GM12874 (cell line): ENCODE measurements at regions not wholly inside any gene's neighbourhood (a gene's known extent, or its start where the extent isn't known, plus 50 kb on each side); places are given as distances from the start of the nearest gene placed in this dataset.

ENCODE experiments used
- TF ChIP-seq, protein P1 (sequence below): IDR thresholded peaks from 2 replicates; pipeline ENCODE4 v1.5.1; 2011; ENCODE audit warnings: low read depth, mild to moderate bottlenecking, control low read depth, low read length, moderate library complexity; ENCODE audit not compliant: insufficient read depth

DNA sequence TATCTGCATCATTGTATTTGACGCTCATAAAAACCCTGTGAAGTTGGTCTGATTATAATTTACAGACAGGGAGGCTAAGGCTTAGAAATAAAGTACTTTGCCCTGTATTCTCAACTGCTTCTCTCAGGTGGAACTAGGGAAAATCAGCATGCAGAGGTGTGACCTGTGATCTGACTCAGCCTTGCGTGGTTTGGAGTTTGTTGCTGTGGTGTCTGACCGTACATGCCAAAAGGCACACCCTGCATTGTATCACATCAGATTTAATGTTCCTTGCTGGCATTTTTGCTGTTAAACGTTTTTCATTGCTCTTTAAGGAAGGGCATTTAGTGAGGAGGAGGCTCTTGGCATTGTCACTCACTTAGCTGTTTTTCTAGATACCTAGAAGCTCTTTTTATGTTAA lies 58.8 kb upstream of the C1QTNF9B start:
- TF ChIP-seq, protein P1, sequence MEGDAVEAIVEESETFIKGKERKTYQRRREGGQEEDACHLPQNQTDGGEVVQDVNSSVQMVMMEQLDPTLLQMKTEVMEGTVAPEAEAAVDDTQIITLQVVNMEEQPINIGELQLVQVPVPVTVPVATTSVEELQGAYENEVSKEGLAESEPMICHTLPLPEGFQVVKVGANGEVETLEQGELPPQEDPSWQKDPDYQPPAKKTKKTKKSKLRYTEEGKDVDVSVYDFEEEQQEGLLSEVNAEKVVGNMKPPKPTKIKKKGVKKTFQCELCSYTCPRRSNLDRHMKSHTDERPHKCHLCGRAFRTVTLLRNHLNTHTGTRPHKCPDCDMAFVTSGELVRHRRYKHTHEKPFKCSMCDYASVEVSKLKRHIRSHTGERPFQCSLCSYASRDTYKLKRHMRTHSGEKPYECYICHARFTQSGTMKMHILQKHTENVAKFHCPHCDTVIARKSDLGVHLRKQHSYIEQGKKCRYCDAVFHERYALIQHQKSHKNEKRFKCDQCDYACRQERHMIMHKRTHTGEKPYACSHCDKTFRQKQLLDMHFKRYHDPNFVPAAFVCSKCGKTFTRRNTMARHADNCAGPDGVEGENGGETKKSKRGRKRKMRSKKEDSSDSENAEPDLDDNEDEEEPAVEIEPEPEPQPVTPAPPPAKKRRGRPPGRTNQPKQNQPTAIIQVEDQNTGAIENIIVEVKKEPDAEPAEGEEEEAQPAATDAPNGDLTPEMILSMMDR = no peak

DNA sequence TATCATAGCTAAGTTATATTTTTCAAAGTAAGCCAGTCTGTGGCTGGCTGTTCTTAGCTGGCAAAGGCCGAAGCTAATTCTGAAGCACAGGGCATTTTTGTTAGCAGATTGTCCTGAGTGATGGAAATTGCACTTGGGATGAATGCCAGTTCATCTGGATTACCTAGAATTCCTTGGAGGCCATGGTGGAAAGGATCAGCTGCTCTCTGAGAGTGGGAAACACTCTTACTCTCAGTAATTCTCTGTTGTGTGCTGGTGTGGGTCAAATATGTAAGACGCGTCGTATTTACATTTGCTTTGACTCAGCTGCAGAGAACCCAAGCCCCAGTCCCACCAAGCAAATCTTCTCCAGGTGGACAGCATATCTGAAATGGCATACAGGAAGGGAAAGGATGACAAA lies 60.7 kb upstream of the C1QTNF9B start:
- TF ChIP-seq, protein P1 = no peak

DNA sequence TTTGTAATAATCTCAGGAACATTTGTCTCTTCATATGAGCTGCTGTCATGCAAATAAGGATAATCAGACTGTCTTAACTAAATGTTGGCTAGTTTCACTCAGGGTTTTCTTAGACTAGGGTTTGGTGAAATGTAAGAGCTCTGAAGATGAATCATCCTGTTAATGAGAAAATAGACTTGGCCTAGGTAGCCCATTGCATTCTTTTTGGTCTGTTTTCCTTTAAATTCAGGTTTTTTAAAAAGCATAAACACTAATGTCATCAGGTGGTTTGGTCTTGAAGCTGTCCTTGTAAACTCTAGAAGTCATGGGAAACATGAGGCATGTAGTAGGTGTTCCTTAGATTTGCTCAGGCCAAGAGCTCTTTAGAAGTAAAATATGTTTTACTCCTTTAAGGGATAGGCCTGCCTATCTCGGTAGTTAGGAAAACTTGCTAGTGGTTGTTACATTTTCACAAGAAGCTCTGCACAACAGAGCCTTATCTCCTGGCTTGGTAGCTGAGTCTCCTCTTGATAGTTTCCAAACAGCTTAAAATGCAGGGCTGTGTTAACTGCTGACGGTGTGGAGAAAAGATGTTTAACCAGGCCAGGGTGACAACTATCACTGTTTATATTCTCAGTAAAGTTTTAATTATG lies 62.0 kb upstream of the C1QTNF9B start:
- TF ChIP-seq, protein P1 = no peak

DNA sequence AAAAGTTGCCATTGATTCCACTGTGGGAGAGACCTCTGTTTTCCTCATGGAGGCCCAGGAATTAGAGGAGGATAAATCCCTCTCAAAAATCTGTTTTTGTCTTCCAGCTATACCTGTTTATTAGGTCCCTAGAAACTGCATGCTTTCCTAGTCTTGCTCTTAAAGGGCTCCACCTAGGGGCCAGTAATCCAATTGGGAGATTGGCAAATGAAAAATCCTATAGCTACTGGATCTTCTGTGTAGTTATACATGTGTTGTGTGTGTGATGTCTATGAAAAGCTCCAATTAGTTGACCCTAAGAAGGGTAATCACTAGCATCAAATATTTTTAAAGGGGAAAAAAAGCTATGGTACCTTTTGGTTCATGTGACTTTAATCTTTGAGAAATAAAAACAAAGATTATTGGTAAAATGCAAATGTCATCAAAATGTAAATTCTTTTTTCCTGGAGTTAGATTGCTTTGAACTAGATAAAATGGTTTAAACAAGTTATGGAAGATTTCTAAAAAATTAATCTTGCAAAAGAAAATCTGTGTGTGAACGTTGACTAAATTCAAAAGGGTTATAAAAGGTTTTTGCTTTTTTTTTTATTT lies 63.4 kb upstream of the C1QTNF9B start:
- TF ChIP-seq, protein P1 = peak; percentile 39; the same call in 1 of the 2 replicates

DNA sequence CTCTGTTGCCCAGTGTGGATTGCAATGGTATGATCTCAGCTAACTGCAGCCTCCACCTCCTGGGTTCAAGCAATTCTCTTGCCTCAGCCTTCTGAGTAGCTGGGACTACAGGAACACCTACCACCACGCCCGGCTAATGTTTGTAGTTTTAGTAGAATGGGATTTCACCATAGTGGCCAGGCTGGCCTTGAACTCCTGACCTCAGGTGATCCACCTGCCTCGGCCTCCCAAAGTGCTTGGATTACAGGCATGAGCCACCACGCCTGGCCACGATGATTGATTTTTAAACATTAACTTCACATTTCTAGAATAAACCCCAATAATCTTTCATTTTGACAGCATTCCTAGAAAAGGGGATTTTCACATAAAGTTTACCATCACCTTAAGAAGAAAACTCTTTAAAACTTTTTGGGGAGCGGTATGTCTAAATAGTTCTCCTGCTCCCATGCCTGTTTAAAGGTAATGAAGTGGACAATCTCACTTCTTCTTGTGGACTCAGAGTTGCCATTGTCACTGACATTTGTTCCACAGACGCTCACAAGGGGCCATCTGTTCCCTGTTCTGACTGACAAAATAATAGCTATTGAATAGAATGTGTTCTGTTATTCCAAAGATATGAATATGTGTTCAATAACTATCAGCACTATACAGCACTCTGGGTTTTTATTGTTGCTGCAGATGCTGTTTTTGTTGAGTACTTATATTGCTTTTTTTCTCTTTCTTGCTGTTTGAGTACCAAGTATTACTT lies 66.1 kb upstream of the C1QTNF9B start:
- TF ChIP-seq, protein P1 = no peak

DNA sequence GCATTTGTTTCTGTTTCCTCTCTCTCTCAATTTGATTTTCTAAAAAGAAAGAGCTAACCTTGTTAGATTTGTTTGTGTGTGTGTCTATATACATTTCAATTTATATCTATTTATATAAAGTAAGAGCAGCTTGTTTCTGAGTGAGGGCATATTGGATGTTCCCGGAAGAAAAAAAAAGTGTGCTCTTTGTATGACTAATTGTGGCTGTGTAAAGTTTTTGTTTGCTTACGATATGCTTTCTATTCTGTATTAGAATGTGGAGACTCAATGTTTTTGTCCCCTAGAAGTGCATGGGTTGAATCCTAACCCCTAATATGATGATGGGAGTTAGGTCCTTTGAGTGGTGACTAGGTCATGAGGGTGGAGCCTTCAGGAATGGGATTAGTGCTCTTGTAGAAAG lies 66.6 kb upstream of the C1QTNF9B start:
- TF ChIP-seq, protein P1 = no peak

DNA sequence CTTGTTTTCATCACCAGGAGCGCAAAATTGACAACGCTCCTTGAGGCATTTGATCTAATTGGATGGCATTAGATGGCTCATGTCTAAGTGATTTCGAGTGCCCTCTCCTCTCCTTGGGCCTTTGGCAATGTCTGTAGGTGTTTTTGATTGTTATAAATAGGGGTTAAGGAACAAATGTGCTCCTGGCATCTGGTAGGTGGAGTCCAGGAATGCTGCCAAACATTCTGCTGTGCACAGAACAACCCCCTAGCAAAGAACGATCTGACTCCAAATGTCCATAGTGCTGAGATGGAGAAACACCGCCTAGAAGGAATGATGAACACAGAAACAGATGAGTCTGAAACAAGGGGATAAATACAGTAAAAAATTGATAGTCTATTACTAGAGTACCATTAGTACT lies 68.0 kb upstream of the C1QTNF9B start:
- TF ChIP-seq, protein P1 = no peak
